MCF 10A (cell line): ENCODE measurements at regions not wholly inside any gene's neighbourhood (a gene's known extent, or its start where the extent isn't known, plus 50 kb on each side); places are given as distances from the start of the nearest gene placed in this dataset.

Experiments
- BruUV-seq: library from RNA; stranded (reverse); fragments of 400-500 nt; replicated peaks from 2 replicates; lab custom pipeline; 2021; lab: Mats Ljungman, UMichigan
- CTCF ChIA-PET: fragments of 300-600 bp; sonication (Branson Sonifier 250); formaldehyde crosslinking; extraction: SDS; loops from one replicate; lab custom pipeline; 2021; ENCODE audit warnings: antibody characterized with exemption, inconsistent platforms; lab: Yijun Ruan, JAX
- POLR2A ChIA-PET: fragments of 300-600, 350-650 bp; sonication (Branson Sonifier 250); formaldehyde crosslinking; extraction: SDS; loops from one replicate; lab custom pipeline; 2020; ENCODE audit warnings: antibody characterized with exemption, inconsistent platforms; lab: Yijun Ruan, JAX
- DNase-seq: peaks from one replicate; pipeline ENCODE4 v3.0.0-alpha.2; 2018; ENCODE audit not compliant: unreplicated experiment
- H3K27ac Mint-ChIP-seq: one replicate; pipeline ENCODE4 v1.8.0; 2022; ENCODE audit warnings: mild to moderate bottlenecking, low read depth, mixed read lengths; ENCODE audit not compliant: unreplicated experiment
- H3K27me3 Mint-ChIP-seq: one replicate; pipeline ENCODE4 v1.8.0; 2022; ENCODE audit warnings: mixed read lengths; ENCODE audit not compliant: insufficient read depth, unreplicated experiment
- H3K36me3 Mint-ChIP-seq: one replicate; pipeline ENCODE4 v1.8.0; 2022; ENCODE audit warnings: mild to moderate bottlenecking, moderate library complexity, mixed read lengths; ENCODE audit not compliant: insufficient read depth, unreplicated experiment
- H3K4me1 Mint-ChIP-seq: one replicate; pipeline ENCODE4 v1.8.0; 2022; ENCODE audit warnings: mixed read lengths; ENCODE audit not compliant: insufficient read depth, unreplicated experiment
- H3K4me3 Mint-ChIP-seq: one replicate; pipeline ENCODE4 v1.8.0; 2022; ENCODE audit warnings: mild to moderate bottlenecking, moderate library complexity, mixed read lengths; ENCODE audit not compliant: unreplicated experiment
- H3K9me3 Mint-ChIP-seq: one replicate; pipeline ENCODE4 v1.8.0; 2022; ENCODE audit warnings: mixed read lengths; ENCODE audit not compliant: unreplicated experiment
- CTCF ChIP-seq: fragments of 200-600 bp; IDR thresholded peaks from one replicate; pipeline ENCODE4 v1.8.0; 2022; ENCODE audit warnings: antibody characterized with exemption, mild to moderate bottlenecking; ENCODE audit not compliant: unreplicated experiment
- intact Hi-C: fragments of 100-400 bp; cut with micrococcal nuclease; formaldehyde crosslinking; loops from 2 replicates; pipeline ENCODE4 v1.14.1; 2022

- CTCF ChIA-PET, result no interaction called here
- intact Hi-C loops, result no loop called here
- DNase-seq, result no peak
- no peaks in the 10 kb centered on the region for H3K27me3 Mint-ChIP-seq
- no peak overlapping the region for H3K4me3 Mint-ChIP-seq
- H3K9me3 Mint-ChIP-seq, result no peaks in the 10 kb centered on the region
- POLR2A ChIA-PET, result interaction anchor here (0.6 kb wide), 1 partner anchor 9 kb away, joined by 3 read pairs; no protein-coding TSS in a partner anchor
- no peaks in the 10 kb centered on the region for H3K36me3 Mint-ChIP-seq
- no peak overlapping the region for H3K27ac Mint-ChIP-seq
- no peaks in the 10 kb centered on the region for H3K4me1 Mint-ChIP-seq
- no peak for TF ChIP-seq CTCF
- no TSS peak for BruUV-seq
Measured at GRCh38 chr10:8216893-8217292, 162.4 kb downstream of the GATA3 start.

GRCh38 chr10:8221451-8221850, 167.0 kb downstream of the GATA3 start:
- no peaks in the 10 kb centered on the region for H3K36me3 Mint-ChIP-seq
- H3K4me3 Mint-ChIP-seq, result no peak overlapping the region
- CTCF ChIA-PET, result interaction anchor here (1.3 kb wide), 1 partner anchor 60 kb away, joined by 3 read pairs; no protein-coding TSS in a partner anchor
- no peaks in the 10 kb centered on the region for H3K27me3 Mint-ChIP-seq
- H3K9me3 Mint-ChIP-seq, result no peaks in the 10 kb centered on the region
- no peak for TF ChIP-seq CTCF
- BruUV-seq, result no TSS peak
- H3K27ac Mint-ChIP-seq, result no peak overlapping the region
- DNase-seq, result no peak
- intact Hi-C loops, result no loop called here
- POLR2A ChIA-PET, result interaction anchor here (1.1 kb wide), 1 partner anchor 12 kb away, joined by 3 read pairs; no protein-coding TSS in a partner anchor
- H3K4me1 Mint-ChIP-seq, result no peaks in the 10 kb centered on the region

GRCh38 chr10:8224591-8224990, 170.1 kb downstream of the GATA3 start:
- POLR2A ChIA-PET, result interaction anchor here (0.9 kb wide), 1 partner anchor 151 kb away, joined by 3 read pairs; no protein-coding TSS in a partner anchor
- no peaks in the 10 kb centered on the region for H3K27me3 Mint-ChIP-seq

GRCh38 chr10:8225187-8225586, 170.7 kb downstream of the GATA3 start:
- H3K4me1 Mint-ChIP-seq, result no peaks in the 10 kb centered on the region
- CTCF ChIA-PET, result interaction anchor here (0.8 kb wide), 1 partner anchor 12 kb away, joined by 4 read pairs; no protein-coding TSS in a partner anchor
- intact Hi-C loops, result no loop called here
- peaks cover 5% of the 10 kb centered on the region for H3K36me3 Mint-ChIP-seq
- no peak overlapping the region for H3K27ac Mint-ChIP-seq
- no peaks in the 10 kb centered on the region for H3K9me3 Mint-ChIP-seq
- peak; percentile 8 for DNase-seq
- H3K27me3 Mint-ChIP-seq, result no peaks in the 10 kb centered on the region
- no peak for TF ChIP-seq CTCF
- BruUV-seq, result no TSS peak
- H3K4me3 Mint-ChIP-seq, result no peak overlapping the region
- POLR2A ChIA-PET, result no interaction called here

More at GRCh38 chr10:8224591-8224990, 170.1 kb downstream of the GATA3 start:
- no TSS peak for BruUV-seq
- no peak for TF ChIP-seq CTCF
- Mint-ChIP-seq H3K9me3 (no peaks in the 10 kb centered on the region), H3K4me1 (no peaks in the 10 kb centered on the region), H3K27ac (no peak overlapping the region), H3K4me3 (no peak overlapping the region), H3K36me3 (peaks cover under 1% of the 10 kb centered on the region)
- CTCF ChIA-PET, result no interaction called here
- intact Hi-C loops, result no loop called here
- DNase-seq, result peak; percentile 32
